ENCODE measurements at regions not wholly inside any gene's neighbourhood (a gene's known extent, or its start where the extent isn't known, plus 50 kb on each side); places are given as distances from the start of the nearest gene placed in this dataset.

GRCh38 chr18:37874721-37875120 lies 309.1 kb upstream of the CELF4 start:
- 0% methylated on average over 1 of the region's 1 CpG for WGBS (ENCODE audit: insufficient coverage, insufficient replicate concordance, low lambda C conversion rate, missing lambda C conversion rate)
- intact Hi-C loops (cut with micrococcal nuclease; ENCODE audit: unreplicated experiment): no loop called here
- no peaks in the 10 kb centered on the region for H3K27me3 ChIP-seq (replicated peaks in 1 of 2; ENCODE audit: control insufficient read depth in 2 of 2, insufficient read depth in 2 of 2, low read length in 1 of 2)
- no peak overlapping the region for H3K27ac ChIP-seq (ENCODE audit: control insufficient read depth, insufficient read depth)
- FAIRE-seq (no peak), DNase-seq (ENCODE audit: low read depth, low spot score) (no peak), ATAC-seq (no peak)
- H3K9ac ChIP-seq (ENCODE audit: control insufficient read depth, insufficient read depth, low read length): no peak overlapping the region
- H4K20me1 ChIP-seq (ENCODE audit: control insufficient read depth, insufficient read depth): no peaks in the 10 kb centered on the region
- BruUV-seq (replicated peaks): no TSS peak
- no peaks in the 10 kb centered on the region for H3K9me3 ChIP-seq (replicated peaks; ENCODE audit: control insufficient read depth, insufficient read depth, low read length)
- in situ Hi-C loops (cut with MboI): no loop called here
- no peaks in the 10 kb centered on the region for H3K36me3 ChIP-seq (ENCODE audit: control insufficient read depth in 2 of 2, insufficient read depth in 2 of 2, low read length in 1 of 2)
- ChIA-PET POLR2A (no interaction called here), CTCF (no interaction called here), RAD21 (ENCODE audit: unreplicated experiment) (no interaction called here), SMC1A (ENCODE audit: uncharacterized antibody, unreplicated experiment) (no interaction called here)
- no peak overlapping the region for H3K4me3 ChIP-seq
- no peak for TF ChIP-seq RB1 (IDR thresholded peaks at IDR 0.05; ENCODE audit: borderline replicate concordance)
- no peak for TF ChIP-seq PKNOX1 (IDR thresholded peaks at IDR 0.05)
- TF ChIP-seq NFYB (IDR thresholded peaks at IDR 0.05; ENCODE audit: insufficient read depth, low read depth, low read length): no peak
- TF ChIP-seq TCF12 (IDR thresholded peaks at IDR 0.05; ENCODE audit: low read depth, low read length): no peak
- TF ChIP-seq ETV6 (conservative IDR thresholded peaks at IDR 0.05 in 1 of 2, IDR thresholded peaks at IDR 0.05 in 1 of 2; ENCODE audit: borderline replicate concordance in 1 of 2, low read depth in 1 of 2): no peak
- no peak for TF ChIP-seq SPI1 (IDR thresholded peaks at IDR 0.05; ENCODE audit: borderline replicate concordance, insufficient read depth, low read depth, low read length)
- TF ChIP-seq IKZF1 (conservative IDR thresholded peaks at IDR 0.05): no peak
- TF ChIP-seq CUX1 (IDR thresholded peaks at IDR 0.05; ENCODE audit: insufficient replicate concordance, low read depth, low read length): no peak
- no peak for TF ChIP-seq ZBED1 (IDR thresholded peaks at IDR 0.05; ENCODE audit: borderline replicate concordance)
- TF ChIP-seq CREB1 (IDR thresholded peaks at IDR 0.05; ENCODE audit: low read depth): no peak
- no peak for TF ChIP-seq LARP7 (IDR thresholded peaks at IDR 0.05)
- TF ChIP-seq E2F8 (IDR thresholded peaks at IDR 0.05; ENCODE audit: low read depth, partially characterized antibody): no peak
- H3K79me2 ChIP-seq (ENCODE audit: control insufficient read depth, insufficient read depth, low read length): no peaks in the 10 kb centered on the region
- no peak overlapping the region for H2AFZ ChIP-seq (ENCODE audit: control insufficient read depth, low read depth, low read length)
- no peak overlapping the region for H3K4me2 ChIP-seq (ENCODE audit: control insufficient read depth, insufficient read depth)
- no peaks in the 10 kb centered on the region for H3K4me1 ChIP-seq (ENCODE audit: control insufficient read depth, insufficient read depth, low read length)

All from GM12878 (cell line).